ENCODE measurements at regions not wholly inside any gene's neighbourhood (a gene's known extent, or its start where the extent isn't known, plus 50 kb on each side); places are given as distances from the start of the nearest gene placed in this dataset.

DNA sequence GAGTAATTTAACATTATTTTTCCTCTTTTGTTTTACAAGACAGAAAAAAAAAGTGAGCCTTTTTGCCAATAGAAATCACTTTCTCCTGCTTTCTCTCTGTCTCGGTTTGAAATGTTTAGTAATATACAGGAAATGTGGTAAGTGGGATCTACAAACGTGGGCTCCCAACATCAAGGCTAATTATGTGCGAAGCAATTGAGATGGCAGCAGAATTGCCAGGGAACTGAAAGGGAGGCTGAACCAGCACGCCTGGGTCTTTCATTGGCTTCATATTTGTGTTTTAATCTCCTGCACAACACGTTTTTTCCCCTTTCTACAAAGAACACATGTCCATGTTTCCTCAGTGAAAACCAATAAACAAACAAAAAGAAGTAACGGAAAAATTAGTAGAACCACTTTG, 743.9 kb upstream of the SOX9 start:
- no peaks in the 10 kb centered on the region for H3K9me3 ChIP-seq
- no peak overlapping the region for H3K27ac ChIP-seq (replicated peaks in 1 of 4)
- H3K4me3 ChIP-seq, result no peak overlapping the region
- WGBS, result 52% methylated on average over 6 of the region's 6 CpGs
- intact Hi-C loops (cut with DNase I), result no loop called here
- peak; percentile 47 for DNase-seq (ENCODE audit: extremely low spot score)
- H3K27me3 ChIP-seq, result no peaks in the 10 kb centered on the region
- no peaks in the 10 kb centered on the region for H3K4me1 ChIP-seq
- TF ChIP-seq POLR2A (IDR thresholded peaks at IDR 0.05; ENCODE audit: low read depth), result no peak
- TF ChIP-seq EP300 (IDR thresholded peaks at IDR 0.05), result no peak
- no peak for TF ChIP-seq POLR2AphosphoS5 (IDR thresholded peaks at IDR 0.05)
- TF ChIP-seq, protein P1, sequence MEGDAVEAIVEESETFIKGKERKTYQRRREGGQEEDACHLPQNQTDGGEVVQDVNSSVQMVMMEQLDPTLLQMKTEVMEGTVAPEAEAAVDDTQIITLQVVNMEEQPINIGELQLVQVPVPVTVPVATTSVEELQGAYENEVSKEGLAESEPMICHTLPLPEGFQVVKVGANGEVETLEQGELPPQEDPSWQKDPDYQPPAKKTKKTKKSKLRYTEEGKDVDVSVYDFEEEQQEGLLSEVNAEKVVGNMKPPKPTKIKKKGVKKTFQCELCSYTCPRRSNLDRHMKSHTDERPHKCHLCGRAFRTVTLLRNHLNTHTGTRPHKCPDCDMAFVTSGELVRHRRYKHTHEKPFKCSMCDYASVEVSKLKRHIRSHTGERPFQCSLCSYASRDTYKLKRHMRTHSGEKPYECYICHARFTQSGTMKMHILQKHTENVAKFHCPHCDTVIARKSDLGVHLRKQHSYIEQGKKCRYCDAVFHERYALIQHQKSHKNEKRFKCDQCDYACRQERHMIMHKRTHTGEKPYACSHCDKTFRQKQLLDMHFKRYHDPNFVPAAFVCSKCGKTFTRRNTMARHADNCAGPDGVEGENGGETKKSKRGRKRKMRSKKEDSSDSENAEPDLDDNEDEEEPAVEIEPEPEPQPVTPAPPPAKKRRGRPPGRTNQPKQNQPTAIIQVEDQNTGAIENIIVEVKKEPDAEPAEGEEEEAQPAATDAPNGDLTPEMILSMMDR (IDR thresholded peaks at IDR 0.05), result no peak
- H3K36me3 ChIP-seq, result no peaks in the 10 kb centered on the region

DNA sequence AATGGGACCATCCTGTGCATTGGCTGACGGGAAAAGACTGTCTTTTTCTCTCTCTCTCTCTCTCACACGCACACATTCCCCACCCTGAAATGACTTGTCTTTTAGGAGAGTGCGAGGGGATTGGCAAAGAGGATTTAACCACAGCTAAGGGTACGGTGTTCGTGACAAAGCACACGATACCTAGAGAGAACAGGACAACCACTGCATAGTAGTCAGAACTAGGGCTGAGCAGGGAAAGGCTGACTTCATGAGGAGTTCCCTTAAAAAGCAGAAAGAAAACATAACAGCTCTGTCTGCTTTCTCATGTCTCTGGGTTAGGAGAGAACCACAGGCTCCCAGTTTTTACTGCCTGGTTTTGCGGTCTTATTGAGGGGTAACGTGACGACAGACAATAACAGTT, 742.8 kb upstream of the SOX9 start:
- 79% methylated on average over 9 of the region's 9 CpGs for WGBS
- no peaks in the 10 kb centered on the region for H3K27me3 ChIP-seq
- no peak for TF ChIP-seq POLR2A (IDR thresholded peaks at IDR 0.05; ENCODE audit: low read depth)
- TF ChIP-seq EP300 (IDR thresholded peaks at IDR 0.05), result no peak
- TF ChIP-seq, protein P1 (IDR thresholded peaks at IDR 0.05), result no peak
- no peak for TF ChIP-seq POLR2AphosphoS5 (IDR thresholded peaks at IDR 0.05)
- intact Hi-C loops (cut with DNase I), result no loop called here
- peak; percentile 29 for DNase-seq (ENCODE audit: extremely low spot score)
- H3K36me3 ChIP-seq, result no peaks in the 10 kb centered on the region
- no peaks in the 10 kb centered on the region for H3K9me3 ChIP-seq
- no peak overlapping the region for H3K27ac ChIP-seq (replicated peaks in 1 of 4)
- no peaks in the 10 kb centered on the region for H3K4me1 ChIP-seq
- no peak overlapping the region for H3K4me3 ChIP-seq

- TF ChIP-seq EP300 (IDR thresholded peaks at IDR 0.05) (no peak), POLR2AphosphoS5 (IDR thresholded peaks at IDR 0.05) (no peak), POLR2A (IDR thresholded peaks at IDR 0.05; ENCODE audit: low read depth) (no peak)
- TF ChIP-seq, protein P1 (IDR thresholded peaks at IDR 0.05), result no peak
- Histone ChIP-seq H3K36me3 (no peaks in the 10 kb centered on the region), H3K4me3 (no peak overlapping the region), H3K4me1 (no peaks in the 10 kb centered on the region), H3K27ac (replicated peaks in 1 of 4) (no peak overlapping the region), H3K27me3 (no peaks in the 10 kb centered on the region), H3K9me3 (no peaks in the 10 kb centered on the region)
- intact Hi-C loops (cut with DNase I), result no loop called here
- DNase-seq (ENCODE audit: extremely low spot score), result peak; percentile 74
- WGBS, result 90% methylated on average over 3 of the region's 3 CpGs
Observed at GRCh38 chr17:71378741-71379140, 742.1 kb upstream of the SOX9 start.

GRCh38 chr17:71379512-71379911, 741.3 kb upstream of the SOX9 start:
- no peaks in the 10 kb centered on the region for H3K27me3 ChIP-seq
- no peak for DNase-seq (ENCODE audit: extremely low spot score)
- H3K9me3 ChIP-seq, result no peaks in the 10 kb centered on the region
- H3K4me3 ChIP-seq, result no peak overlapping the region
- TF ChIP-seq, protein P1 (IDR thresholded peaks at IDR 0.05), result no peak
- TF ChIP-seq POLR2A (IDR thresholded peaks at IDR 0.05; ENCODE audit: low read depth) (no peak), POLR2AphosphoS5 (IDR thresholded peaks at IDR 0.05) (no peak), EP300 (IDR thresholded peaks at IDR 0.05) (no peak)
- no peaks in the 10 kb centered on the region for H3K4me1 ChIP-seq
- intact Hi-C loops (cut with DNase I), result no loop called here
- no peak overlapping the region for H3K27ac ChIP-seq (replicated peaks in 1 of 4)
- no peaks in the 10 kb centered on the region for H3K36me3 ChIP-seq

GRCh38 chr17:71380535-71380934, 740.3 kb upstream of the SOX9 start:
- Histone ChIP-seq H3K9me3 (no peaks in the 10 kb centered on the region), H3K4me3 (no peak overlapping the region), H3K4me1 (no peaks in the 10 kb centered on the region), H3K36me3 (no peaks in the 10 kb centered on the region), H3K27ac (replicated peaks in 1 of 4) (no peak overlapping the region), H3K27me3 (no peaks in the 10 kb centered on the region)
- no peak for DNase-seq (ENCODE audit: extremely low spot score)
- intact Hi-C loops (cut with DNase I), result no loop called here
- WGBS, result 66% methylated on average over 3 of the region's 3 CpGs
- no peak for TF ChIP-seq EP300 (IDR thresholded peaks at IDR 0.05)
- TF ChIP-seq POLR2A (IDR thresholded peaks at IDR 0.05; ENCODE audit: low read depth), result no peak
